ENCODE measurements at regions not wholly inside any gene's neighbourhood (a gene's known extent, or its start where the extent isn't known, plus 50 kb on each side); places are given as distances from the start of the nearest gene placed in this dataset.

DNA sequence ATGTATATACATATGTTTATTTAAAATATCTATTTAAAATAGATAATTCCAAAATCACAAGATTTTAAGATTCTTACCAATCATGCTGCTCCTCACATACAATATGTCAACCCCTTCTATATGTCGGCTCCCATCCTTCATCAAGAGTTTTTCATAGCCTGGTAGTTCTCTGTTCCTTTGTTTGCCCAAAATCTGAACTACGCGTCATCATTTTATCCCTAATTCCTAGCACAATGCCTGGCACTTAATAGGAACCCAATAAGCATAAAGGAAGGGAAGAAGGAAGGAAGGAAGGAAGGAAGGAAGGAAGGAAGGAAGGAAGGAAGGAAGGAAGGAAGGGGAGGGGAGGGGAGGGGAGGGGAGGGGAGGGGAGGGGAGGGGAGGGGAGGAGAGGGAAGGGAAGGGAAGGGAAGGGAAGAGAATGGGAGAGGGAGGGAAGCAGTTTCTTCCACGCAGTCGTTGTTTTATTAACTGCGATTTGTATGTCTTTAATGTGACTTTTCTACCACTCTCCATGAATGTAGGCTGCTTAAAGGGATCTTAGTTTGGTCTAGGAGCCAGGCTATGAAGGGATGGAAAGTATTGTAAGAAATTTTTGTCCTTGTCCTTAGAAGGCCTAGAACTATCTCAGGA, 83.3 kb upstream of the PCGF5 start:
- no peak for TF ChIP-seq CTCF (IDR thresholded peaks at IDR 0.05)
- no peak for TF ChIP-seq REST (IDR thresholded peaks at IDR 0.05; ENCODE audit: insufficient read depth in 1 of 2, low read depth in 2 of 2, low read length in 1 of 2)
- TF ChIP-seq POLR2AphosphoS5 (IDR thresholded peaks at IDR 0.05; ENCODE audit: low read depth, low read length) = no peak
- TF ChIP-seq SIN3A (IDR thresholded peaks at IDR 0.05; ENCODE audit: borderline replicate concordance, insufficient read depth, low read depth, low read length) = no peak
- no peak for TF ChIP-seq TCF7L2 (IDR thresholded peaks at IDR 0.05; ENCODE audit: low read depth, low read length)
